ENCODE measurements at regions not wholly inside any gene's neighbourhood (a gene's known extent, or its start where the extent isn't known, plus 50 kb on each side); places are given as distances from the start of the nearest gene placed in this dataset.

DNA sequence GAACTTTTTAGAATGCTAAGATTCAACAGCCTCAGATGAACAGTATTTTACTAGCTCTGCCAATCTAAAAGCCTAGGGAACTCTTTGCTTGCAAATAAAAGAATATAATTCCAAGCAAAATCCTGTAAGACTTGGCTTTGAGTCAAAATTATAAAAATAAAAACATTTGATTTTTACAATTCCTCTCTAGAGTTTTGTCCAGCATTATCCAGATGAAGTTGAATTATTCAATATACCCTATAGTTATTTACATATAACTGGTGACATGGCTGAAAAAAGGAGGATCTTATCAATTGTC is 378.3 kb downstream of the ETS1 start:
- no peak overlapping the region for H3K27ac Mint-ChIP-seq (ENCODE audit: unreplicated experiment)
- no peaks in the 10 kb centered on the region for H3K9me3 Mint-ChIP-seq (ENCODE audit: unreplicated experiment)
- H3K36me3 Mint-ChIP-seq (ENCODE audit: unreplicated experiment), result no peaks in the 10 kb centered on the region
- DNase-seq, result no peak
- peaks cover 2% of the 10 kb centered on the region for H3K27me3 Mint-ChIP-seq (ENCODE audit: unreplicated experiment)
- no peaks in the 10 kb centered on the region for H3K4me1 Mint-ChIP-seq (ENCODE audit: low read depth, unreplicated experiment)
- TF ChIP-seq, protein P1, sequence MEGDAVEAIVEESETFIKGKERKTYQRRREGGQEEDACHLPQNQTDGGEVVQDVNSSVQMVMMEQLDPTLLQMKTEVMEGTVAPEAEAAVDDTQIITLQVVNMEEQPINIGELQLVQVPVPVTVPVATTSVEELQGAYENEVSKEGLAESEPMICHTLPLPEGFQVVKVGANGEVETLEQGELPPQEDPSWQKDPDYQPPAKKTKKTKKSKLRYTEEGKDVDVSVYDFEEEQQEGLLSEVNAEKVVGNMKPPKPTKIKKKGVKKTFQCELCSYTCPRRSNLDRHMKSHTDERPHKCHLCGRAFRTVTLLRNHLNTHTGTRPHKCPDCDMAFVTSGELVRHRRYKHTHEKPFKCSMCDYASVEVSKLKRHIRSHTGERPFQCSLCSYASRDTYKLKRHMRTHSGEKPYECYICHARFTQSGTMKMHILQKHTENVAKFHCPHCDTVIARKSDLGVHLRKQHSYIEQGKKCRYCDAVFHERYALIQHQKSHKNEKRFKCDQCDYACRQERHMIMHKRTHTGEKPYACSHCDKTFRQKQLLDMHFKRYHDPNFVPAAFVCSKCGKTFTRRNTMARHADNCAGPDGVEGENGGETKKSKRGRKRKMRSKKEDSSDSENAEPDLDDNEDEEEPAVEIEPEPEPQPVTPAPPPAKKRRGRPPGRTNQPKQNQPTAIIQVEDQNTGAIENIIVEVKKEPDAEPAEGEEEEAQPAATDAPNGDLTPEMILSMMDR (IDR thresholded peaks at IDR 0.05; ENCODE audit: partially characterized antibody, unreplicated experiment), result no peak
- no peak overlapping the region for H3K4me3 Mint-ChIP-seq (ENCODE audit: unreplicated experiment)

DNA sequence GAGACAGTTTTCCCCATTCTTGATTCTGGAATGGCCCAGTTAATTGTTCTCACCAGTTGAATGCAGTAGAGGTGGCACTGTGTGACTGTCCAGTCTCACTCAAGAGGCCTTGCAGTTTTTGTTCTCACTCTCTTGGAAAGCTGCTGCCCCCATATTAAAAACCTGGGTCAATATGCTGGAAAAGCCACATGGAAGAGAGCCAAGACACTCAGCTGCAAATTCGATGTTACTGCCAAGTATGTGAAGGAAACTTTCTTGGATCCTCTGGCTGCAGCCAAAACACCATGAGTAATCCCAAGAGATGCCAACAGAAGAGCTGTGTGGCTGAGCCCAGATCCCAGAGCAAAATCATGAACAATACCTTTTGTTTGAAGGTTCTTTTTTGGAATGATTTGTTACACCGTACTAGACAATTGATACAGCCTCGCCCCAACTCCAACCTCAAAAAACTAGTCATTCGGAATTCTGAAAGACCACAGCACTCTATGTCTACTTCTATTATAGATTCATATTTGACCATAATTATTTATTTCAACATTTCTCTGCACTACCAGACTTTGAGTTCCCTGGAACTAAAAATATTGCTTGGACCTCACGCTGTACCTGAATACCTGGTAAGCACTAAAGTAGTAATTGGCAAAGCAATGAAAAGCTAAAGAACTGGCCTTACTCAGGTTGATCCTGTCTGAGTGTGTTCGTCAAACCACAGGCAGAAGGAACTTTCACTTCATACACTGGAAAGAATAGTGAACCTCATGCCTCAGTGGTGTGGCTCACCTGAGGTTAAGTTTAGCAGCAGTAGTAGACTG is 378.8 kb downstream of the ETS1 start:
- TF ChIP-seq, protein P1 (IDR thresholded peaks at IDR 0.05; ENCODE audit: partially characterized antibody, unreplicated experiment), result no peak
- Mint-ChIP-seq H3K4me1 (ENCODE audit: low read depth, unreplicated experiment) (no peaks in the 10 kb centered on the region), H3K27ac (ENCODE audit: unreplicated experiment) (no peak overlapping the region), H3K9me3 (ENCODE audit: unreplicated experiment) (no peaks in the 10 kb centered on the region), H3K36me3 (ENCODE audit: unreplicated experiment) (no peaks in the 10 kb centered on the region), H3K4me3 (ENCODE audit: unreplicated experiment) (no peak overlapping the region), H3K27me3 (ENCODE audit: unreplicated experiment) (no peaks in the 10 kb centered on the region)
- DNase-seq, result no peak

DNA sequence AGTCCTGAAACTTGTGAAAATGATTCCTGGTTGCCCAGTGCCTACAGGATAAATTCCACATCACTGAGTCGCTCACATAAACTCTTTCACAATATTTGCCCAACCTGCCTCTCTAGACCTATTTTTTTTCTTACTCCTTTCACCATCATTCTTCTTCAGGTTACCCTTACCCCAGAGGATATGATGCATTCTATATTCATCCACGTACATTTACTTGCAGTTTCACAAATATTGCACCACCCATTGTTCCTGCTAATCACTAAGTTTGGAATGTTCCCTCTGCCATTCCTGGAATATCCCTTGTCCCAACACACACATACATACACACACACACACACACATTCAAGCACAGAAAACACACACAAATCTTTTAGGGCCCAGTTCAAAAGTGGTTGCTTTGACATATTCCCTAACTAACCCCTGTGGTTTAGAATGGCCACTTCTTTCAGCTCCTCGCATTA is 379.5 kb downstream of the ETS1 start:
- Mint-ChIP-seq H3K36me3 (ENCODE audit: unreplicated experiment) (no peaks in the 10 kb centered on the region), H3K9me3 (ENCODE audit: unreplicated experiment) (no peaks in the 10 kb centered on the region), H3K4me1 (ENCODE audit: low read depth, unreplicated experiment) (no peaks in the 10 kb centered on the region), H3K27me3 (ENCODE audit: unreplicated experiment) (no peaks in the 10 kb centered on the region), H3K27ac (ENCODE audit: unreplicated experiment) (no peak overlapping the region), H3K4me3 (ENCODE audit: unreplicated experiment) (no peak overlapping the region)
- no peak for DNase-seq
- TF ChIP-seq, protein P1 (IDR thresholded peaks at IDR 0.05; ENCODE audit: partially characterized antibody, unreplicated experiment), result no peak

DNA sequence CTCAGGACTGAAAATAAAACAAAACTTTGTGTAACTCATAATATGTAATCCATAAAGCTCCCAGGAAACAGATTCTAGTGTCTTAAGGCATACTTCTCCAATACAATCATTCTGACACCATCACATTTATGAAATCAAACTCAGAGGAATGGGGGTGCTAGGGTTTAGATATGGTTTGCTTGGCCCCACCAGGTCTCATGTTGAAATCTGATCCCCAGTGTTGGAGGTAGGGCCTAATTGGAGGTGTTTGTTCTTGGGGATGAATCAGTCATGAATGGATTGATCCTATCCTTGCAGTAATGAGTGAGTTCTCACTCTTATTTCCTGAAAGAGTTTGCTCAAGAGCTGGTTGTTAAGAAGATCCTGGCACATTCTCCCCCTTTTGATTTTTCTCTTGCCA is 380.9 kb downstream of the ETS1 start:
- Mint-ChIP-seq H3K27me3 (ENCODE audit: unreplicated experiment) (no peaks in the 10 kb centered on the region), H3K4me1 (ENCODE audit: low read depth, unreplicated experiment) (no peaks in the 10 kb centered on the region), H3K9me3 (ENCODE audit: unreplicated experiment) (no peaks in the 10 kb centered on the region), H3K4me3 (ENCODE audit: unreplicated experiment) (no peak overlapping the region), H3K27ac (ENCODE audit: unreplicated experiment) (no peak overlapping the region), H3K36me3 (ENCODE audit: unreplicated experiment) (no peaks in the 10 kb centered on the region)
- TF ChIP-seq, protein P1 (IDR thresholded peaks at IDR 0.05; ENCODE audit: partially characterized antibody, unreplicated experiment), result no peak
- DNase-seq, result no peak

DNA sequence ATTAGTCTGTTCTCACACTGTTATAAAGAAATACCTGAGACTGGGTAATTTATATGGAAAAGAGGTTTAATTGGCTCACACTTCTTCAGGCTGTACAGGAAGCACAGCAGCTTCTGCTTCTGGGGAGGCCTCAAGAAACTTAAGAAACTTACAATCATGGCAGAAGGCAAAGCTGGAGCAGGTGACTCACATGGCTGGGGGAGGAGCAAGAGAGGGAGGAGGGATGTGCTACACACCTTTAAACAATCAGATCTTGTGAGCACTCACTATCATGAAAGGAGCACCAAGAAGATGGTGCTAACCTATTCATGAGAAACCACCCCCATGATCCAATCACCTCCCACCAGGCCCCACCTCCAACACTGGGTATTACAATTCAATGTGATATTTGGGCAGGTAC is 381.6 kb downstream of the ETS1 start:
- Mint-ChIP-seq H3K36me3 (ENCODE audit: unreplicated experiment) (no peaks in the 10 kb centered on the region), H3K27ac (ENCODE audit: unreplicated experiment) (no peak overlapping the region), H3K9me3 (ENCODE audit: unreplicated experiment) (no peaks in the 10 kb centered on the region), H3K27me3 (ENCODE audit: unreplicated experiment) (no peaks in the 10 kb centered on the region), H3K4me1 (ENCODE audit: low read depth, unreplicated experiment) (no peaks in the 10 kb centered on the region), H3K4me3 (ENCODE audit: unreplicated experiment) (no peak overlapping the region)
- DNase-seq, result no peak
- TF ChIP-seq, protein P1 (IDR thresholded peaks at IDR 0.05; ENCODE audit: partially characterized antibody, unreplicated experiment), result no peak
